ENCODE measurements at regions not wholly inside any gene's neighbourhood (a gene's known extent, or its start where the extent isn't known, plus 50 kb on each side); places are given as distances from the start of the nearest gene placed in this dataset.

DNA sequence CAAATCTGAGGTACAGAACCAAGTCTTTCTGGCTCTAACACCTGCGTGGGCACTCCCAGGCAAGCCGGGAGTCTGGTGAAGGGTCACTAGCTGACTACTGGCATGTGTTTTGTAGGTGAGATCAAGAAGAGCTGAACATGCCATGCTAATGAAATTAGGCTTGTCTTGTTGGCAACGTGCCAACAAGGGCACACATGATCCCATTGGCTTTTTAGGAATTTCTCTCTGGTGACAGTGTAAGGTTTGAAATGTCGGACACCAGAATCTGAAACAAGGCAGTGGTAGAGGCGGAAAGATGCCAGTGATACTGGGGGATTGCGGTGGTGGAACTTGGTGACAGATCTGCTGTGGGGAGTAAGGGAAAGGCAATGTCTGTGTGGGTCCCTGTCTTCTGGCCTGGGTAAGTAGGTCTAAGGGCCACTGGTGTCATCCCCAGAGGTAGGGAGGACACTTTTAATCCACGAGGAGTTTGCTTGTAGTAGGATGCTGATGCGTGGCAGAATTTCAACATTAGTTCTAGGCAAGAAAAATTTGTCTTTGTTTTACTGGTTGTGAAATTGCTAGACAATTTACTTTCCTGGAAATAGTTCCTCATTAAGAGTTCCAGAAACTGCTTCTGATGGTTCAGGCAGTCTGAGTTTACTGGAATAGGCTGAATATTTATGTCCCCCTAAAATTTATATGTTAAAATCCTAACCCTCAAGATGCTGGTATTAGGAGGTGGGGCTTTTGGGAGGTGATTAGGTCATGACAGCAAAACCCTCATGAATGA, 52.6 kb upstream of the ACMSD start:
- peaks cover 10% of the 10 kb centered on the region for H3K4me1 Mint-ChIP-seq
- H3K27me3 Mint-ChIP-seq: no peaks in the 10 kb centered on the region
- peaks cover 6% of the 10 kb centered on the region for H3K9me3 Mint-ChIP-seq
- no peak overlapping the region for H3K4me3 Mint-ChIP-seq
- no peak for ATAC-seq (ENCODE audit: low read depth)
- DNase-seq (ENCODE audit: low spot score in 2 of 2): no peak
- no peak overlapping the region for H3K27ac Mint-ChIP-seq
- H3K36me3 Mint-ChIP-seq: no peaks in the 10 kb centered on the region

DNA sequence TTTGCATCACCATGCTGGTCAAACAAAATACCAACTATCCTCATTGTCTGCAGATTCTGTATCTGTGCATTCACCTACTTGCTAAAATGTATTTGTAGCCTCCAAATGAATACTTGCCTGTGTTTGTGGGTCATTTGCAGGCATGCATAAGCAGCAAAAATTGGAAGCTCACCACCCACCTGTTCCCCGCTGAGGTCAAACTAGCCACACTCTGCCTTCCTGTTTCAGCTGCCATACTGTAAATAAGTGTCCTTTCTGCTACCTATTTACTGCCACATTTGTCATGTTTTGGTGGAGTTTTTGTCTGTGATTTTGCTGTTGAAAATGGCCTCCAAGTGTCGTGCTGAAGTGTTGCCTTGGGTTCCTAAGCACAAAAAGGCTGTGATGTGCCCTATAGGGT, 50.0 kb upstream of the ACMSD start:
- ATAC-seq (ENCODE audit: low read depth): no peak
- Mint-ChIP-seq H3K27me3 (peaks cover 3% of the 10 kb centered on the region), H3K4me3 (no peak overlapping the region), H3K4me1 (peaks cover 5% of the 10 kb centered on the region), H3K27ac (no peak overlapping the region), H3K9me3 (peaks cover 6% of the 10 kb centered on the region), H3K36me3 (no peaks in the 10 kb centered on the region)
- no peak for DNase-seq (ENCODE audit: low spot score in 2 of 2)
